Neutrophil (primary cell): ENCODE measurements at regions not wholly inside any gene's neighbourhood (a gene's known extent, or its start where the extent isn't known, plus 50 kb on each side); places are given as distances from the start of the nearest gene placed in this dataset.

Source experiments
- H3K27ac ChIP-seq: fragments of 200-600 bp; sonication (generic); 2 replicates; pipeline ENCODE4 v1.5.1; 2016; ENCODE audit warnings: mild to moderate bottlenecking, moderate library complexity
- H3K27me3 ChIP-seq: fragments of 200-600 bp; sonication (generic); 2 replicates; pipeline ENCODE4 v1.6.0; 2016; ENCODE audit warnings: mild to moderate bottlenecking
- H3K36me3 ChIP-seq: fragments of 200-600 bp; sonication (generic); 2 replicates; pipeline ENCODE4 v1.5.1; 2017
- H3K4me1 ChIP-seq, 2 experiments: fragments of 200-600 bp in 1 of 2; sonication (generic) in 1 of 2; 1 replicate in 1 of 2; 2 replicates in 1 of 2; pipeline versions ENCODE4 v1.5.1 to v1.6.1; 2013 to 2016; ENCODE audit warnings: low read depth in 1 of 2, low read length in 1 of 2, mild to moderate bottlenecking in 1 of 2, moderate library complexity in 1 of 2; ENCODE audit not compliant: control insufficient read depth in 1 of 2, insufficient read depth in 1 of 2
- H3K4me3 ChIP-seq, 2 experiments: fragments of 200-600 bp in 1 of 2; sonication (generic) in 1 of 2; 1 replicate in 1 of 2; 2 replicates in 1 of 2; pipeline ENCODE4 v1.5.1; 2013 to 2016; ENCODE audit warnings: low read depth in 1 of 2, low read length in 1 of 2, mild to moderate bottlenecking in 1 of 2, moderate library complexity in 1 of 2
- H3K9me3 ChIP-seq: fragments of 200-600 bp; sonication (generic); 2 replicates; pipeline ENCODE4 v1.5.1; 2016
- CTCF ChIP-seq: fragments of 200-600 bp; sonication (generic); IDR thresholded peaks from 2 replicates; pipeline ENCODE4 v1.5.1; 2016; ENCODE audit warnings: antibody characterized with exemption

DNA sequence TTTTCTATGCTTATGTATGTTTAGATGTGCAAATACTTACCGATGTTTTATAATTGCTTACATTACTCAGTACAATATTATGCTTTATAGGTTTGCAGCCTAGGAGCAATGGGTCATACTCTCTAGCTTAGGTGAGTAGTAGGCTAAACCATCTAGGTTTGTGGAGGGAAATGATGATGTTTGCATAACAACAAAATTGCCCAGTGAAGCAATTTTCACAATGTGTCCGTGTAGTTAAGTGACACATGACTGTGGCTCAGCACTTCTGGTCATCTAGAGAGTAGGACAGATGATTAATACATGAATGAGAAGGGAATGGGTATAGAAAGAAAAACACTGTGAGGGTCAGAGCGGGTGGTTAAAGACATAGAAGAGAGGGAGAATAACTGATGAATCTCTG lies 2116.2 kb upstream of the PIK3C3 start:
- Histone ChIP-seq H3K4me3 (no peak overlapping the region), H3K4me1 (peaks cover 4 to 8% of the 10 kb centered on the region in 2 experiments), H3K36me3 (no peaks in the 10 kb centered on the region), H3K27me3 (peaks cover 47% of the 10 kb centered on the region), H3K27ac (no peak overlapping the region), H3K9me3 (no peaks in the 10 kb centered on the region)
- no peak for TF ChIP-seq CTCF

DNA sequence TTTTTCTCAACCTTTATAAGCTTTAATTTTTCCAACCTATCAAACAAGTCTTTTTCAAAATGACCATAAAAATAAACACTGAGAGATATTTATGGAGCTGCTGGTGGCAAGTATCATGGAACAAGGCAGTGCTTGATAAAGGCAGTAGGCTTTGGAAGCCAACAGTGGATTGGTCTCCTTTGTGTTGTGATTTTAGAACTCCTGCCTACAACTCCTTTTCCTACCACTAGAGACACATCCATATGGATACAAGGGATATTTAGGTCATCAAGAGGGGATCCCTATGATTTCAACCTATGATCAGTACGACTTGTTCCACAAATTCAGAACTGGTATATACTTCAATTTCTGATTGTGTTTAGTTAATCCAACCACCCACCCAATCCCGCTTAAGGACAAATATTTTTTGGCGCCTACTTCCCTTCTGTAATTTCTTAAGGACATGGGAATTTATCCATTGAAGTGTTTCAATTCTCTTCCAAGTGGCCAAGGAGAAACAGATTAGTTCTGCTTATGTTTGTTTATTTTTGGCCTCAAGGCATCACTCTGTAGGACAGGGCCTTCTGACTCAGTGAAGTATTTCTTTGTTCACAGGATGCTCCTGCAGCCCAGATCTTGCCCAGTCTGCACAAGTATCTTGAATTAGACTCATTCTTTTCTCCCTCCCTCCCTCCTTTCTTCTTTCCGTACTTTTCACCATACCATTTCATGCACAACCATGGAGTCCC lies 2119.6 kb upstream of the PIK3C3 start:
- no peak for TF ChIP-seq CTCF
- no peaks in the 10 kb centered on the region for H3K4me1 ChIP-seq

DNA sequence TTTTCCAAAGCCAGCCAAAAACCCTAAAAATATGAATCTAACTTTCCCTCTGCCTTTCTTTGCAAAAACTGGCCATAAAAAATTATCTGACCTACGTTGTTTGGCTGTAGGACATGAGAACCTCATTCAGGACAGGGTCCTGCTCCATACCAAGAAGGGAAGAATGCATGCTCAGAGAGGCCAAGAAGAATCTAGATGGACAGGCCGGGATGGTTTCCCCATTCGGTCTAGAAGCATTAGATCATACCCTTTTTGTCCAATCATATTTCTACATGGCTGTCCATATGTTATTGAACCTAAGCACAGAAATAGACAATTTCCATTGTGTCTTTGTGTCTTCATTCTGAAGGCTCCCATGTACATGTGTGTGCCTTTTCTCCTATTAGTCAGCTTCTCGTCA lies 2120.4 kb upstream of the PIK3C3 start:
- H3K27ac ChIP-seq: no peak overlapping the region
- no peaks in the 10 kb centered on the region for H3K36me3 ChIP-seq
- H3K9me3 ChIP-seq: no peaks in the 10 kb centered on the region
- peaks cover 5% of the 10 kb centered on the region for H3K27me3 ChIP-seq
- H3K4me1 ChIP-seq: no peaks in the 10 kb centered on the region
- H3K4me3 ChIP-seq: no peak overlapping the region
- no peak for TF ChIP-seq CTCF

More for the DNA sequence above, 2119.6 kb upstream of the PIK3C3 start:
- peaks cover 13% of the 10 kb centered on the region for H3K27me3 ChIP-seq
- H3K27ac ChIP-seq: no peak overlapping the region
- no peaks in the 10 kb centered on the region for H3K36me3 ChIP-seq
- H3K9me3 ChIP-seq: no peaks in the 10 kb centered on the region
- no peak overlapping the region for H3K4me3 ChIP-seq

DNA sequence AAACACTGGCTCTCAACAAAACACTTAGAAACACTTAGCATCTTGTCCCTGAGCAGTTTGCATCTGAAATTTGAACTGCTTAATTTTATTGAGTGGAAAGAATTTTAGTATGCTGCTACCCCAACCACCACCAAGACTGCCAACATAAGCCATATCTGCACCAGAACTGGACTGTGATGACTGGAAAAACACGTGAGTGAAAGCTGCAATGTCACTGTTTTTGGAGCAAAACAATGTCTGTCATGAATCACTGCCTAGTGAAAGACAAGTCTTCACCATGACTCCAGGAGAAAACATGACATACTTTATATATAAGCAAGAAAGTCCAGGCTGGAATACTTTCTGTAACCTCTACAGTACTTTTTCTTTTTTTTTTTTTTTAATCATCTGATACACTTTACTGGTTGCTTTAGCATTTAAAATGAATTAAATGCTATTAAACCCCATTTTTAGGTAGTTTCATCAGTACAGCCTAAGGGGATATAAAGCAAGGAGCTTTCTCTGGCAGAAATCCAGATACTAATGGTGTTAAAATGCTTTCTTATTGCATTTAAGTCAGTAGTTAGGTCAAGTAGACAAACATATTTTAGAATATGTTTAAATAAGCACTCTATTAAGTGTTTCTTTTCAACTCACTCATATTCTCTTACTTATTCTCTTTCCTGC lies 2129.4 kb upstream of the PIK3C3 start:
- Histone ChIP-seq H3K27ac (no peak overlapping the region), H3K4me3 (no peak overlapping the region), H3K27me3 (no peaks in the 10 kb centered on the region), H3K36me3 (no peaks in the 10 kb centered on the region), H3K9me3 (no peaks in the 10 kb centered on the region), H3K4me1 (no peaks in the 10 kb centered on the region)
- no peak for TF ChIP-seq CTCF

DNA sequence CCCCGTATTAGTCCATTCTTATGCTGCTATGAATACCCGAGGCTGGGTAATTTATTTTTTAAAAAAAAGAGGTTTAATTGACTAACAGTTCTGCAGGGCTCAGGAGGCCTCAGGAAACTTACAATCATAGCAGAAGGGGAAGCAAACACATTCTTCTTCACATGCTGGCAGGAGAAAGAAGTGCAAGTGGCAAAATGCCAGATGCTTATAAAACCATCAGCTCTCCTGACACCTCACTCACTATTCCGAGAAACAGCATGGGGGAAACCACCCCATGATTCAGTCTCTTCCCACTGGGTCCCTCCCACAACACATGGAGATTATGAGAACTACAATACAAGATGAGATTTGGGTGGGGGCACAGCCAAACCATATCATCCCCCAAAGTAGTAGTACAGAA lies 2148.5 kb upstream of the PIK3C3 start:
- H3K9me3 ChIP-seq: no peaks in the 10 kb centered on the region
- no peaks in the 10 kb centered on the region for H3K4me1 ChIP-seq
- H3K27me3 ChIP-seq: no peaks in the 10 kb centered on the region
- no peak for TF ChIP-seq CTCF
- no peak overlapping the region for H3K27ac ChIP-seq
- H3K36me3 ChIP-seq: no peaks in the 10 kb centered on the region
- H3K4me3 ChIP-seq: no peak overlapping the region
